Calu3 (cell line): ENCODE measurements at regions not wholly inside any gene's neighbourhood (a gene's known extent, or its start where the extent isn't known, plus 50 kb on each side); places are given as distances from the start of the nearest gene placed in this dataset.

ENCODE experiments used
- BruUV-seq: library from RNA; stranded (reverse); fragments of 400-500 nt; replicated peaks from 2 replicates; lab custom pipeline; 2021; lab: Mats Ljungman, UMichigan
- CTCF ChIA-PET: fragments of 300-600 bp; sonication (Branson Sonifier 250); formaldehyde crosslinking; loops from one replicate; lab custom pipeline; 2022; ENCODE audit warnings: antibody characterized with exemption; lab: Charles Lee
- DNase-seq: peaks from one replicate; pipeline ENCODE4 v3.0.0; 2022
- H3K27ac Mint-ChIP-seq: one replicate; pipeline ENCODE4 v1.8.0; 2022; ENCODE audit warnings: mixed read lengths; ENCODE audit not compliant: unreplicated experiment
- H3K27me3 Mint-ChIP-seq: one replicate; pipeline ENCODE4 v1.8.0; 2022; ENCODE audit warnings: mixed read lengths; ENCODE audit not compliant: unreplicated experiment
- H3K36me3 Mint-ChIP-seq: one replicate; pipeline ENCODE4 v1.8.0; 2022; ENCODE audit warnings: mild to moderate bottlenecking, moderate library complexity, mixed read lengths; ENCODE audit not compliant: insufficient read depth, unreplicated experiment
- H3K4me1 Mint-ChIP-seq: one replicate; pipeline ENCODE4 v1.8.0; 2022; ENCODE audit warnings: mild to moderate bottlenecking, low read depth, mixed read lengths; ENCODE audit not compliant: unreplicated experiment
- H3K4me3 Mint-ChIP-seq: one replicate; pipeline ENCODE4 v1.8.0; 2022; ENCODE audit warnings: mild to moderate bottlenecking, low read depth, moderate library complexity, mixed read lengths; ENCODE audit not compliant: unreplicated experiment
- H3K9me3 Mint-ChIP-seq: one replicate; pipeline ENCODE4 v1.8.0; 2022; ENCODE audit warnings: low read depth, mixed read lengths; ENCODE audit not compliant: unreplicated experiment
- intact Hi-C: fragments of 100-400 bp; cut with micrococcal nuclease; formaldehyde crosslinking; loops from one replicate; pipeline ENCODE4 v1.10.0; 2022; ENCODE audit not compliant: unreplicated experiment
- TF ChIP-seq, protein P1 (sequence below): fragments of 200-600 bp; IDR thresholded peaks from one replicate; pipeline ENCODE4 v1.8.0; 2022; ENCODE audit warnings: antibody characterized with exemption; ENCODE audit not compliant: unreplicated experiment

DNA sequence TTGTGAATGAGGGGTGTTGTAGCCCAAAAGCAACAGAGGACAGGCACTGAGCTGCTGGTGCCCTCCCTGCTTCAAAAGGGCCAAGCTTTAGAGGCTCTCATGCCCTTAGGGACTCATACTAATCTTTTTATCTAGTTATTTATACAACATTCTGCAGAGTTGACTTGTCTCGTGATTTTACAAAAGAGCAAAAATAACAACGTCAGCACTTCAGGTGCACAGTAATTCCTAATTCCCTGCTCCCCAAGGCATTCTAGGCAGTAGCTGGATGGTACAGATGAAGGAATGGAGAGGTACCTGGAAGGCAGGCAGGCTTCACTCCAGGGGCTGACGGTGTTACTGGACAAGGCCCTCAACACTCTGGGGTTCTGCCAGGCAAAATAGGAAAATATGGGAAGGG is 406.7 kb upstream of the CCL2 start:
- no peak for DNase-seq
- H3K27me3 Mint-ChIP-seq = peaks cover 66% of the 10 kb centered on the region
- no peaks in the 10 kb centered on the region for H3K36me3 Mint-ChIP-seq
- CTCF ChIA-PET = no interaction called here
- no TSS peak for BruUV-seq
- TF ChIP-seq, protein P1, sequence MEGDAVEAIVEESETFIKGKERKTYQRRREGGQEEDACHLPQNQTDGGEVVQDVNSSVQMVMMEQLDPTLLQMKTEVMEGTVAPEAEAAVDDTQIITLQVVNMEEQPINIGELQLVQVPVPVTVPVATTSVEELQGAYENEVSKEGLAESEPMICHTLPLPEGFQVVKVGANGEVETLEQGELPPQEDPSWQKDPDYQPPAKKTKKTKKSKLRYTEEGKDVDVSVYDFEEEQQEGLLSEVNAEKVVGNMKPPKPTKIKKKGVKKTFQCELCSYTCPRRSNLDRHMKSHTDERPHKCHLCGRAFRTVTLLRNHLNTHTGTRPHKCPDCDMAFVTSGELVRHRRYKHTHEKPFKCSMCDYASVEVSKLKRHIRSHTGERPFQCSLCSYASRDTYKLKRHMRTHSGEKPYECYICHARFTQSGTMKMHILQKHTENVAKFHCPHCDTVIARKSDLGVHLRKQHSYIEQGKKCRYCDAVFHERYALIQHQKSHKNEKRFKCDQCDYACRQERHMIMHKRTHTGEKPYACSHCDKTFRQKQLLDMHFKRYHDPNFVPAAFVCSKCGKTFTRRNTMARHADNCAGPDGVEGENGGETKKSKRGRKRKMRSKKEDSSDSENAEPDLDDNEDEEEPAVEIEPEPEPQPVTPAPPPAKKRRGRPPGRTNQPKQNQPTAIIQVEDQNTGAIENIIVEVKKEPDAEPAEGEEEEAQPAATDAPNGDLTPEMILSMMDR = no peak
- H3K27ac Mint-ChIP-seq = no peak overlapping the region
- H3K9me3 Mint-ChIP-seq = no peaks in the 10 kb centered on the region
- intact Hi-C loops = no loop called here
- no peaks in the 10 kb centered on the region for H3K4me1 Mint-ChIP-seq
- no peak overlapping the region for H3K4me3 Mint-ChIP-seq

GRCh38 chr17:33854596-33854995 is 400.5 kb upstream of the CCL2 start:
- Mint-ChIP-seq H3K9me3 (no peaks in the 10 kb centered on the region), H3K36me3 (no peaks in the 10 kb centered on the region), H3K27ac (no peak overlapping the region), H3K4me1 (no peaks in the 10 kb centered on the region), H3K4me3 (no peak overlapping the region), H3K27me3 (peaks cover 99% of the 10 kb centered on the region)
- no peak for DNase-seq
- BruUV-seq = no TSS peak
- CTCF ChIA-PET = no interaction called here
- TF ChIP-seq, protein P1 = no peak
- intact Hi-C loops = no loop called here

DNA sequence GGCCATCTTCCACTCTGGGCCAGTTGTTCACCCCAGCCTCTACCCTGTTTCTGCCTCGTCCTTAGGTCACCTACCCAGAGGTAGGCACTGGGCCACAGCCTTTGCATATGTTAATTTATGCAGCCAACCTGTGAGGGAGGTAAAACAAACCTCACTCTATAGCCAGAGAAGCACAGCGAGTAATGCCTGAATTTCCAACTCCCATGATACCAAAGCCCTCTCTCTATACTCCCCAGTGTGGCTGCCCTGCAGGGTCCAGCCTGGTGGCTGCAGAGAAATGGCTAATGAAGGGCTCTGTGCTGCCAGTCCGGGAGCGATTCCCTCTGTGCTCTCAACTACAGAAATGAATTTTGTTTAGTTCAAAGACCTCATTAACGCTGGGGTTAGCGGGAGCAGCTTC is 397.0 kb upstream of the CCL2 start:
- intact Hi-C loops = no loop called here
- no peak overlapping the region for H3K4me3 Mint-ChIP-seq
- peaks cover 88% of the 10 kb centered on the region for H3K27me3 Mint-ChIP-seq
- H3K27ac Mint-ChIP-seq = no peak overlapping the region
- CTCF ChIA-PET = no interaction called here
- no TSS peak for BruUV-seq
- no peaks in the 10 kb centered on the region for H3K9me3 Mint-ChIP-seq
- DNase-seq = no peak
- TF ChIP-seq, protein P1 = no peak
- H3K4me1 Mint-ChIP-seq = no peaks in the 10 kb centered on the region
- no peaks in the 10 kb centered on the region for H3K36me3 Mint-ChIP-seq

DNA sequence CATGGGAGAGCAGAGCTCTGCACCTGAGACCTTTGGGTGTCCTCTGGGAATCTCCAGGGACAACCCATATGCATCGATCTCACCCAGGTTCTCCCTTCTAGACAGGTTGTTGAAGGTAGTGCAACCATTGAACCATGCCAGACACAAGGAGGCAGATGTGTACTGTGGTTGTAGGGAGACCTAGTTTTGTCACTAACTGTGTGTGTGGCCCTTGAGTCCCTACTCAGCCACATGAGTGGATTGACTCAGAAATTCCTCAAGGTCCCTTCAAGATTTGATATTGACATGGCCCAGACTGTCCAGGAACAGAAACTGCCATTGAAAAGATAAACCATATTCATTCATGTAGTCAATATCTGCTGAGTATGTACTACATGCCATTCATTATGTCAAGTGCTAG is 396.4 kb upstream of the CCL2 start:
- CTCF ChIA-PET = no interaction called here
- TF ChIP-seq, protein P1 = no peak
- H3K27ac Mint-ChIP-seq = no peak overlapping the region
- H3K4me1 Mint-ChIP-seq = no peaks in the 10 kb centered on the region
- no peaks in the 10 kb centered on the region for H3K36me3 Mint-ChIP-seq
- no peak overlapping the region for H3K4me3 Mint-ChIP-seq
- BruUV-seq = no TSS peak
- H3K27me3 Mint-ChIP-seq = peaks cover 87% of the 10 kb centered on the region
- no peaks in the 10 kb centered on the region for H3K9me3 Mint-ChIP-seq
- no peak for DNase-seq
- intact Hi-C loops = no loop called here
